HG02610 (cell line): ENCODE measurements at regions not wholly inside any gene's neighbourhood (a gene's known extent, or its start where the extent isn't known, plus 50 kb on each side); places are given as distances from the start of the nearest gene placed in this dataset.

ENCODE experiments used
- ATAC-seq: cut with Tn5 transposase; IDR thresholded peaks from one replicate; pipeline ENCODE4 v1.9.1; 2021; ENCODE audit warnings: mild to moderate bottlenecking, moderate library complexity; ENCODE audit not compliant: unreplicated experiment

DNA sequence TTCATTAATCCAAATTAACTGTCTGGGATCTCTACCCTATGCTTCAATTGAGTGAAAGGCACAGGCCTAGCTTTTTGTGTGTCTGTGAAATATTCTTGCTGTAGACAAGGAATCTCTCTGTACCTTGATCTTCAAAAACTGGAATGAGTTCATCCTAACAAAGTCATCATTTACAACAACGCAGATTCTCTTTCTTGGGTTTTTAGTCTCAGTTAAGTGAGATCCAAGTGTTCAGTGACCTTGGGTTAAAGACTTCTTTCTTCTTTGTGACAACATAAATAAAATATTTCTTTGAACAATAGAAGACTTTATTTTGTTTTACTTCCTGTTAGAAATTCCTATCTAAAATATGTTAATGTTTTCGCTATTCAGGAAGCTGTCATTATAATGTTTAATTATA, 192.2 kb upstream of the LMNTD1 start:
- ATAC-seq: no peak

GRCh38 chr12:25746131-25746530, 193.0 kb upstream of the LMNTD1 start:
- ATAC-seq: no peak

GRCh38 chr12:25752710-25753309, 199.7 kb upstream of the LMNTD1 start:
- ATAC-seq: no peak

- ATAC-seq: no peak
Observed at GRCh38 chr12:25755136-25755970, 202.3 kb upstream of the LMNTD1 start.

- no peak for ATAC-seq
Observed at GRCh38 chr12:25755971-25756260, 202.6 kb upstream of the RASSF8 start.

DNA sequence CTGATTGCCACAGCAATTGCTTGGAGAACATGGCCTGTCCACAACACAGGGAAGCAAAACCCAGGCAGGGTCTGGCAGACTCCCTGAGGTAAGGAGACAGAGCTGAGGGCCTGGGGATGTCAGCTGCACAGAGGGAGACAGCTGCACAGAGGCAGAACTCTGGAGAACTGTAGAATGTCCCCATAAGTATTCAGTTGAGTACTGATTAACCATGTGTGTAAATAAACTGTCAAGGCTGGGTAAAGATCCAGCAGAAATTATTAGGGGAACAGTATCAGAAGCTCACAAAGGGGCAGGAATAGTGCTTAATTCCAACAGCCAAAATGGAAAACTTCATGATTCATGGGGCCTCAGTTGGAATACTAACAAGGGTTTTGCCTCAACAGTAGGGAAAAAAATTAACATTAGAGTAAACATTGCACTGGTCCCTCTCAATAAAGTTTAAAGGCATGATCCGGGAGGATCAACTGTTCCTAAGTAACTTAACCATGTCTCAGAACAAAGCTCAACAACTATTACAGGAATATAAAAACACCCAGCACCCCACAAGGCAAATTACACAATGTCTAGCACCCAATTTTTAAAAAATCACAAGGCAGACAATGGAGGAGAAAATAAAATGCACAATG, 201.3 kb upstream of the RASSF8 start:
- ATAC-seq: no peak

GRCh38 chr12:25759752-25760151, 198.7 kb upstream of the RASSF8 start:
- no peak for ATAC-seq

- ATAC-seq: no peak
Observed at GRCh38 chr12:25761356-25761755, 197.1 kb upstream of the RASSF8 start.

- ATAC-seq: no peak
Observed at GRCh38 chr12:25764409-25764808, 194.1 kb upstream of the RASSF8 start.

- ATAC-seq: no peak
Observed at GRCh38 chr12:25764892-25765291, 193.6 kb upstream of the RASSF8 start.

DNA sequence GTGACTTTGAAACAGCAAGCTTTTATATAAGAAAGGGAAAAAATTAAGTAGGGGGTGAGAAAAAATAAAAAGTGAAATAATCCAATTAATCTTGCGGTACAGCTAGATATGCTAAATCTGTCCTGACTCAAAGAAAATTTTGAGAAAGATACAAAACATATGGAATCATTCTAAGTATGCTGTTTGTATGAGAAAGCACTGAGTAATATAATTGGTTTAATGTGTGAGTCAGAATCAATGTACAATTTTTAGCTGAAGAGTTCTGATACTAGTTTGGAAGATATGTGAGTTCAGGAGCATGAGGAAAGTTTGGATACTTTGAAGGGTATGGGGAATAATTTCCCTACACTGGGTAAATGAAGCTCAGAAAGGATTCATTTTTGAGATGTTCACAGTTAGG, 190.9 kb upstream of the RASSF8 start:
- no peak for ATAC-seq

GRCh38 chr12:25768151-25768550, 190.3 kb upstream of the RASSF8 start:
- no peak for ATAC-seq

DNA sequence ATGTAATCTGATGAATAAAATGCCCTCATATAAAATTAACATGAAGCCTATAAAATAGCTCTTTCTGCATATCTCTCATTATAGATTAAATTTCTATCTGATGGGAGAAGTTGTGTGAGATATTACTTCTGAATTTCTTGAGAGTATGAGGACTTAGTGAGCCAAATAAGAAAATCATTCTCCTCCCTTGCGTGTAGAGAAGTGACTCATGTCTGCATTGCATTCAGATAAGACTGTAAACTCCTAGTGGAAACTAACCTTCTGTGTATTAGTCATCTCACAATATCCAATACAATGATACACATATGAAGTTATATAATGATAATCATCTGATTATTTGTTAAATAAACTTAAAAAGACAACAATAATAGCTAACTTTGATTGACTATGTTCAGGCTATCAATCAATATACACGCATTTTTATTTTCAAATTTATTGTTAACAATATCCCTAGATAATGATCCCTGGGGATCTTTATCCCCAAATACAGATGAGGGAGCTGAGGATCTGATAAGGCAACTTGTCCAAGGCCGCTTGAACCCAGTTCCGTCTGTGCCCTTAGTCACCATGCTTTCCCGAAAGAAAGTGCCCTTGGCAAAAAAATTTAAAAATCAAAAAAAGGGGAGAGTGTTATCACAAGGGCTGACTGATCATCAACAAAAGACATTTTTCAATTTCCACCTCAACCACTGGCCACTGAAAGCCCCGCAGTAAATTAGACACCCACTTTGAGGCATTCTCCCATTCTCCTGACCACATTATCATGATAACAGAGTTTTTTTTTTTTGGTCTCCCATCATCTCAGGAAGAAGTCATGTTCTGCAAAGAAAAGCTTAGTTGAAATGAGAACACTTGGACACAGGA, 189.2 kb upstream of the RASSF8 start:
- no peak for ATAC-seq

GRCh38 chr12:25771041-25771440, 187.4 kb upstream of the RASSF8 start:
- no peak for ATAC-seq

GRCh38 chr12:25771476-25771875, 187.0 kb upstream of the RASSF8 start:
- ATAC-seq: no peak

- no peak for ATAC-seq
Observed at GRCh38 chr12:25775968-25776367, 182.5 kb upstream of the RASSF8 start.

DNA sequence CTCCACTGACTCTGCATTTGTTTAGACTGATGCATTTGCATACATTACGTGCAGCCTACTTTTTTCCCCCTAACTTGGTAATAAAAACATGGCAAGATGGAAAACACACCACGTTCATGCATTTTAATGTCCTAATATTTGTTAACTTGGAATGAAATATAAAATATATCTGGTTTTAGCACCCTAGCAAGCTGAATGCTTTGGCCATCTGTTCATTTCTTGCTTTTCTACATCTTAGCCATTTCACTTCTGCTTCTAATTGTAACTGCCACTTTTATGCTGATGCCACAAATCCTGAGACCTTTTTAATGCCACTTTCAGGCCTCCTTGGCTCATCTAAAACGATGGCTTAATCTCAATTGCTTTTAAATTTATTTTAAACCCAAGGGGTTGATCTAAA, 177.7 kb upstream of the RASSF8 start:
- no peak for ATAC-seq

GRCh38 chr12:25781232-25781631, 177.2 kb upstream of the RASSF8 start:
- no peak for ATAC-seq

DNA sequence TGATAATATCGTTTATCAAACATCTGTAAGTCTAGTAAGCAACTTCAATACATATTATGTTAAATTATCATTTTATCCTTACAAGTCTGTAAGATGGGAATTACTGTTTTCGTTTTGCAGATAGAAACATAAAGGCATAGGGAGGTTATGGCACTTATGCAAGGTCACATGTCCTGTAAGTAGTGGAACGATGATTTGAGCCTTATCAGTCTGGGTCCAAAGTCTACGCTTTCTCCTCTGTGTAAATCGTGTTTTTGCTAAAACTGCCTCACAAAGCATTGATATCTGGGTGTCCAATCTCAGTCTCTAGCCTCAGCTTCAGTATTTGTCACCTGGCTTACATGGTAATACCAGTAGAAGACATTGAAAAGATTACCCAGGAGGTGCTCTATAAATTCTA, 174.9 kb upstream of the RASSF8 start:
- ATAC-seq: no peak

GRCh38 chr12:25784669-25785068, 173.8 kb upstream of the RASSF8 start:
- ATAC-seq: no peak

GRCh38 chr12:25785134-25785533, 173.3 kb upstream of the RASSF8 start:
- no peak for ATAC-seq
